Fibroblast of lung (primary cell): ENCODE measurements at regions not wholly inside any gene's neighbourhood (a gene's known extent, or its start where the extent isn't known, plus 50 kb on each side); places are given as distances from the start of the nearest gene placed in this dataset.

Experiments used
- EZH2 ChIP-seq: IDR thresholded peaks from 2 replicates; pipeline ENCODE4 v1.5.1; 2012; ENCODE audit warnings: low read length, control low read depth, mild to moderate bottlenecking; ENCODE audit errors: missing control alignments
- TF ChIP-seq, protein P1 (sequence below), 2 donors: IDR thresholded peaks in 1 of 2; conservative IDR thresholded peaks in 1 of 2; 1 replicate in 1 of 2; 2 replicates in 1 of 2; pipeline ENCODE4 v1.5.1; 2011 to 2012; ENCODE audit warnings: low read length in 2 of 2, control low read depth in 1 of 2, inconsistent platforms in 1 of 2, low read depth in 1 of 2, mild to moderate bottlenecking in 1 of 2

- TF ChIP-seq, protein P1, sequence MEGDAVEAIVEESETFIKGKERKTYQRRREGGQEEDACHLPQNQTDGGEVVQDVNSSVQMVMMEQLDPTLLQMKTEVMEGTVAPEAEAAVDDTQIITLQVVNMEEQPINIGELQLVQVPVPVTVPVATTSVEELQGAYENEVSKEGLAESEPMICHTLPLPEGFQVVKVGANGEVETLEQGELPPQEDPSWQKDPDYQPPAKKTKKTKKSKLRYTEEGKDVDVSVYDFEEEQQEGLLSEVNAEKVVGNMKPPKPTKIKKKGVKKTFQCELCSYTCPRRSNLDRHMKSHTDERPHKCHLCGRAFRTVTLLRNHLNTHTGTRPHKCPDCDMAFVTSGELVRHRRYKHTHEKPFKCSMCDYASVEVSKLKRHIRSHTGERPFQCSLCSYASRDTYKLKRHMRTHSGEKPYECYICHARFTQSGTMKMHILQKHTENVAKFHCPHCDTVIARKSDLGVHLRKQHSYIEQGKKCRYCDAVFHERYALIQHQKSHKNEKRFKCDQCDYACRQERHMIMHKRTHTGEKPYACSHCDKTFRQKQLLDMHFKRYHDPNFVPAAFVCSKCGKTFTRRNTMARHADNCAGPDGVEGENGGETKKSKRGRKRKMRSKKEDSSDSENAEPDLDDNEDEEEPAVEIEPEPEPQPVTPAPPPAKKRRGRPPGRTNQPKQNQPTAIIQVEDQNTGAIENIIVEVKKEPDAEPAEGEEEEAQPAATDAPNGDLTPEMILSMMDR (conservative IDR thresholded peaks at IDR 0.05 in 1 of 2, IDR thresholded peaks at IDR 0.05 in 1 of 2; ENCODE audit: low read depth in 1 of 2, low read length in 2 of 2) = no peak
- TF ChIP-seq EZH2 = no peak
Measured at GRCh38 chr9:119707228-119707845, 338.1 kb upstream of the BRINP1 start.
